Transverse colon (tissue), 4 donors: ENCODE measurements at regions not wholly inside any gene's neighbourhood (a gene's known extent, or its start where the extent isn't known, plus 50 kb on each side); places are given as distances from the start of the nearest gene placed in this dataset.

Experiments used
- POLR2A ChIP-seq: fragments of 450-650 bp; IDR thresholded peaks from one replicate; pipeline ENCODE4 v1.6.1; 2016; ENCODE audit warnings: antibody characterized with exemption, mild to moderate bottlenecking, moderate library complexity
- POLR2AphosphoS5 ChIP-seq, 3 donors: sonication (generic); formaldehyde crosslinking; IDR thresholded peaks; one replicate each; pipeline ENCODE4 v1.6.1; 2016; ENCODE audit warnings: antibody characterized with exemption in 3 of 3
- TF ChIP-seq, protein P1 (sequence below), 5 experiments: fragments of 200-600 bp in 3 of 5; fragments of 450-650 bp in 2 of 5; sonication (generic) in 3 of 5; IDR thresholded peaks; 1 replicate in 2 of 5; 2 replicates in 3 of 5; pipeline ENCODE4 v1.5.1; 2016 to 2017; ENCODE audit warnings: antibody characterized with exemption in 5 of 5, inconsistent platforms in 3 of 5, mild to moderate bottlenecking in 2 of 5, moderate library complexity in 1 of 5

- TF ChIP-seq, protein P1, sequence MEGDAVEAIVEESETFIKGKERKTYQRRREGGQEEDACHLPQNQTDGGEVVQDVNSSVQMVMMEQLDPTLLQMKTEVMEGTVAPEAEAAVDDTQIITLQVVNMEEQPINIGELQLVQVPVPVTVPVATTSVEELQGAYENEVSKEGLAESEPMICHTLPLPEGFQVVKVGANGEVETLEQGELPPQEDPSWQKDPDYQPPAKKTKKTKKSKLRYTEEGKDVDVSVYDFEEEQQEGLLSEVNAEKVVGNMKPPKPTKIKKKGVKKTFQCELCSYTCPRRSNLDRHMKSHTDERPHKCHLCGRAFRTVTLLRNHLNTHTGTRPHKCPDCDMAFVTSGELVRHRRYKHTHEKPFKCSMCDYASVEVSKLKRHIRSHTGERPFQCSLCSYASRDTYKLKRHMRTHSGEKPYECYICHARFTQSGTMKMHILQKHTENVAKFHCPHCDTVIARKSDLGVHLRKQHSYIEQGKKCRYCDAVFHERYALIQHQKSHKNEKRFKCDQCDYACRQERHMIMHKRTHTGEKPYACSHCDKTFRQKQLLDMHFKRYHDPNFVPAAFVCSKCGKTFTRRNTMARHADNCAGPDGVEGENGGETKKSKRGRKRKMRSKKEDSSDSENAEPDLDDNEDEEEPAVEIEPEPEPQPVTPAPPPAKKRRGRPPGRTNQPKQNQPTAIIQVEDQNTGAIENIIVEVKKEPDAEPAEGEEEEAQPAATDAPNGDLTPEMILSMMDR (IDR thresholded peaks at IDR 0.05) = no peak
- TF ChIP-seq POLR2AphosphoS5 (IDR thresholded peaks at IDR 0.05) = no peak
- TF ChIP-seq POLR2A = no peak
Observed at GRCh38 chr1:244340396-244340795, 111.3 kb downstream of the ADSS2 start.
